ENCODE measurements at regions not wholly inside any gene's neighbourhood (a gene's known extent, or its start where the extent isn't known, plus 50 kb on each side); places are given as distances from the start of the nearest gene placed in this dataset.

- peak; percentile 63 for DNase-seq
These were observed 60.8 kb downstream of the NSMCE3 start for GRCh38 chr15:29208836-29209235.

GRCh38 chr15:29208352-29208751 lies 61.3 kb downstream of the NSMCE3 start:
- DNase-seq = peak; percentile 90

- DNase-seq = peak; percentile 9
These were observed 61.9 kb downstream of the NSMCE3 start for GRCh38 chr15:29207758-29208108.

- no peak for DNase-seq
These were observed 62.4 kb downstream of the NSMCE3 start for GRCh38 chr15:29207027-29207757.

- DNase-seq = no peak
These were observed 64.4 kb downstream of the NSMCE3 start for GRCh38 chr15:29205186-29205585.

GRCh38 chr15:29204369-29204755 lies 65.3 kb downstream of the NSMCE3 start:
- no peak for DNase-seq

GRCh38 chr15:29203718-29204368 lies 65.8 kb downstream of the NSMCE3 start:
- DNase-seq = no peak

- no peak for DNase-seq
These were observed 72.9 kb downstream of the NSMCE3 start for GRCh38 chr15:29196722-29197121.

- no peak for DNase-seq
These were observed 73.3 kb downstream of the NSMCE3 start for GRCh38 chr15:29196290-29196689.

GRCh38 chr15:29194866-29195265 lies 74.8 kb downstream of the NSMCE3 start:
- DNase-seq = no peak

- peak; percentile 78 for DNase-seq
These were observed 86.4 kb downstream of the NSMCE3 start for GRCh38 chr15:29183071-29183831.

- DNase-seq = peak; percentile 59
These were observed 87.0 kb downstream of the NSMCE3 start for GRCh38 chr15:29182590-29182989.

- DNase-seq = no peak
These were observed 96.6 kb downstream of the NSMCE3 start for GRCh38 chr15:29172742-29173725.

GRCh38 chr15:29170521-29170920 lies 99.1 kb downstream of the NSMCE3 start:
- no peak for DNase-seq

Measured in DMS53 (cell line).